GM12873 (cell line): ENCODE measurements at regions not wholly inside any gene's neighbourhood (a gene's known extent, or its start where the extent isn't known, plus 50 kb on each side); places are given as distances from the start of the nearest gene placed in this dataset.

Source experiments
- CTCF ChIP-seq: IDR thresholded peaks from 2 replicates; pipeline ENCODE4 v1.5.1; 2012; ENCODE audit warnings: low read depth, mild to moderate bottlenecking, moderate library complexity, low read length, control low read depth; ENCODE audit not compliant: insufficient read depth; ENCODE audit errors: missing control alignments

- TF ChIP-seq CTCF = no peak
Measured at GRCh38 chr9:25377039-25377438, 301.2 kb downstream of the TUSC1 start.

GRCh38 chr9:25374281-25374680 lies 304.0 kb downstream of the TUSC1 start:
- no peak for TF ChIP-seq CTCF

- no peak for TF ChIP-seq CTCF
Measured at GRCh38 chr9:25366906-25367305, 311.3 kb downstream of the TUSC1 start.

- no peak for TF ChIP-seq CTCF
Measured at GRCh38 chr9:25353783-25354182, 324.5 kb downstream of the TUSC1 start.

- TF ChIP-seq CTCF = no peak
Measured at GRCh38 chr9:25350011-25350410, 328.2 kb downstream of the TUSC1 start.

- TF ChIP-seq CTCF = no peak
Measured at GRCh38 chr9:25322142-25322541, 356.1 kb downstream of the TUSC1 start.

- TF ChIP-seq CTCF = no peak
Measured at GRCh38 chr9:25310961-25311360, 367.3 kb downstream of the TUSC1 start.
